ENCODE measurements at regions not wholly inside any gene's neighbourhood (a gene's known extent, or its start where the extent isn't known, plus 50 kb on each side); places are given as distances from the start of the nearest gene placed in this dataset.

DNA sequence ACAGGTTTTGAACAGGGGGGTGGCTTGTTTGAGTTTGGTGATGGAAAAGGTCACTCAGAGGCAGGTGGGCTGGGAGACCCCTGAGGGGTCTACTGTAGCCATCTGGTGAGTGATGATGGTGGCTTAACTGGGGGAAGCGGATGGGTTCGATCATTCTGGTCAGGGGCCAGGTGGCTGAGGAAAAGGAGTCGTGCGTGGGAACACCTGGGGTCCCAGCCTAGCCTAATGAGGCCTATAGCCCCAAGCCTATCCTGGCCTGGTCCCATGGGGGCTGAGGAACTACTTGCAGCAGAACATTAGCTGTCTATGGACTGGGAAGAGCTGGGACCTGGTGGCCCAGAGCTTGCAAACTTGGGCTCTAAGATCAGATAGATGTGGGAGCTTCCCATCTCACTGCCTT is 158.4 kb upstream of the MYL2 start:
- ATAC-seq (no peak), DNase-seq (no peak)
- Histone ChIP-seq H3K4me3 (no peak overlapping the region), H3K36me3 (no peaks in the 10 kb centered on the region), H3K27ac (no peak overlapping the region), H3K9me3 (no peaks in the 10 kb centered on the region), H3K4me1 (no peaks in the 10 kb centered on the region), H3K27me3 (peaks cover 0 to 40% (median 0%) of the 10 kb centered on the region in 9 donors)
- 85 to 92% (median 88%) methylated on average over 4 of the region's 4 CpGs for WGBS, 4 donors
- no peak for TF ChIP-seq CTCF (IDR thresholded peaks at IDR 0.05)
- TF ChIP-seq POLR2A (IDR thresholded peaks at IDR 0.05): no peak
- intact Hi-C loops (cut with DNase I): no loop called here

- H3K36me3 ChIP-seq: no peaks in the 10 kb centered on the region
- no peak overlapping the region for H3K4me3 ChIP-seq
- no peak for ATAC-seq
- H3K4me1 ChIP-seq: no peaks in the 10 kb centered on the region
- intact Hi-C loops (cut with DNase I): no loop called here
- 59 to 67% (median 65%) methylated on average over 21 to 23 of the region's 23 CpGs for WGBS, 4 donors
- H3K27me3 ChIP-seq: peaks cover 0 to 24% (median 0%) of the 10 kb centered on the region in 9 donors
- TF ChIP-seq CTCF (IDR thresholded peaks at IDR 0.05) (no peak), POLR2A (IDR thresholded peaks at IDR 0.05) (no peak)
- peaks cover 0 to 5% (median 0%) of the 10 kb centered on the region in 12 donors for H3K9me3 ChIP-seq
- peak in 1 of 5 donors; percentile 59 for DNase-seq
- no peak overlapping the region for H3K27ac ChIP-seq
Observed at GRCh38 chr12:111076611-111077451, 156.5 kb upstream of the MYL2 start.

DNA sequence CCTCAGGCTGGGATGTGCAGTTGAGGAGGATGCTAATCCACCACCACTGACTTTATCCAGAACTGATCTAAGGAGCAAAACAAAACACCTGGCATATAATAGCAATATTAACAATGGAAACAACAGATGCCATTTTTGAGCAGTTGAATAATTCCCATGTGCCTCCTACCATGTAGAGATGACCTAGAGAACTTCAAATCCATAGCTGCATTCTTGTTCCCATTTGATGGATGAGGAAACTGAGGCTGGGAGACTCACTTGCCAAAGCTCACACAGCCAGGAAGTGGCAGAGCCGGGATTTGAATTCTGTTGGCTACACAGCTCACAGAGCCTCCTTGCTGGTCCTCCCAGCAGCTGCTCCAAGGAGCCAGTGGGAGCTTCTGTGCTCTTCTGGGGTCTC is 155.8 kb upstream of the MYL2 start:
- Histone ChIP-seq H3K9me3 (peaks cover 0 to 6% (median 0%) of the 10 kb centered on the region in 12 donors), H3K27ac (no peak overlapping the region), H3K4me3 (no peak overlapping the region), H3K27me3 (peaks cover 0 to 18% (median 0%) of the 10 kb centered on the region in 9 donors), H3K4me1 (no peaks in the 10 kb centered on the region), H3K36me3 (no peaks in the 10 kb centered on the region)
- TF ChIP-seq CTCF (IDR thresholded peaks at IDR 0.05) (no peak), POLR2A (IDR thresholded peaks at IDR 0.05) (no peak)
- no peak for ATAC-seq
- intact Hi-C loops (cut with DNase I): no loop called here
- 56 to 67% (median 64%) methylated on average over 1 of the region's 1 CpG for WGBS, 4 donors
- no peak for DNase-seq

DNA sequence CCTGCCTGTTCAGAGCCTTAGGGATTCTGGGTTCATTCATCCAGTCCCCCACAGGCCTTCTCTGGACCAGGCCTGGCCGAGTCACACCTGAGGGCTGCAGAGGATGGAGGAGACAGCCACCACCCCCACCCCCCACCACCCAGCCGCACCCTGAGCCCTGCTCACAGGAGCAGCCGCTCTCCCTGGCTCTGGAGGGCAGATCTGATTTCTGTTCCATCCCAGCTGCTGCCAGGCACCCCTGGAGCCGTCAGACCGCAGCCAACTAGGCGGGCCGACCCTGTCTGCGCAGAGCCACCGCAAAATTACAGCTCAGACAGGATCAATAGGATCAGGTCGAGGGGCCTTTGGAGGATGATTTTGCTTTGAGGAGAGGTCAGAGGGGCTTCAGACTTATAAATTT is 154.6 kb upstream of the MYL2 start:
- TF ChIP-seq POLR2A (IDR thresholded peaks at IDR 0.05) (no peak), CTCF (IDR thresholded peaks at IDR 0.05) (no peak)
- no peaks in the 10 kb centered on the region for H3K4me1 ChIP-seq
- H3K27ac ChIP-seq: no peak overlapping the region
- no peak overlapping the region for H3K4me3 ChIP-seq
- no peak for ATAC-seq
- peaks cover 0 to 18% (median 0%) of the 10 kb centered on the region in 9 donors for H3K27me3 ChIP-seq
- no peak for DNase-seq
- peaks cover 0 to 6% (median 0%) of the 10 kb centered on the region in 12 donors for H3K9me3 ChIP-seq
- WGBS, 4 donors: 88 to 92% (median 89%) methylated on average over 9 to 10 of the region's 10 CpGs
- intact Hi-C loops (cut with DNase I): no loop called here
- no peaks in the 10 kb centered on the region for H3K36me3 ChIP-seq

Measured in heart left ventricle (tissue), 16 donors.